ENCODE measurements at regions not wholly inside any gene's neighbourhood (a gene's known extent, or its start where the extent isn't known, plus 50 kb on each side); places are given as distances from the start of the nearest gene placed in this dataset.

GRCh38 chr10:80708185-80708584, 170.5 kb downstream of the SH2D4B start:
- no peak for TF ChIP-seq CTCF (IDR thresholded peaks at IDR 0.05; ENCODE audit: control extremely low read depth in 1 of 3, insufficient read depth in 1 of 3, low read depth in 1 of 3, low read length in 3 of 3)
- TF ChIP-seq NRF1 (IDR thresholded peaks at IDR 0.05; ENCODE audit: low read depth, low read length), result no peak
- no peak for TF ChIP-seq CBX8 (IDR thresholded peaks at IDR 0.05; ENCODE audit: borderline replicate concordance, low read depth, low read length)
- TF ChIP-seq POLR2A (IDR thresholded peaks at IDR 0.05; ENCODE audit: control extremely low read depth in 1 of 2, low read depth in 2 of 2, low read length in 2 of 2), result no peak
- no peak for TF ChIP-seq POLR2AphosphoS5 (IDR thresholded peaks at IDR 0.05; ENCODE audit: low read depth, low read length)
- TF ChIP-seq, protein P1, sequence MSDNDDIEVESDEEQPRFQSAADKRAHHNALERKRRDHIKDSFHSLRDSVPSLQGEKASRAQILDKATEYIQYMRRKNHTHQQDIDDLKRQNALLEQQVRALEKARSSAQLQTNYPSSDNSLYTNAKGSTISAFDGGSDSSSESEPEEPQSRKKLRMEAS (IDR thresholded peaks at IDR 0.05), result no peak
